K562 (cell line): ENCODE measurements at regions not wholly inside any gene's neighbourhood (a gene's known extent, or its start where the extent isn't known, plus 50 kb on each side); places are given as distances from the start of the nearest gene placed in this dataset.

ENCODE experiments used
- ATAC-seq: fragments of 200-7000 bp; cut with Tn5 transposase; 3 replicates; pipeline ENCODE4 v1.9.1; 2020; ENCODE audit warnings: moderate library complexity
- BruUV-seq: library from RNA; stranded (reverse); fragments of 400-500 nt; replicated peaks from 2 replicates; lab custom pipeline; 2021; lab: Mats Ljungman, UMichigan
- CTCF ChIA-PET: fragments of 300-600 bp; formaldehyde crosslinking; extraction: SDS; loops from one replicate; lab custom pipeline; 2021; ENCODE audit warnings: low intra/inter-chr PET ratio; lab: Yijun Ruan, JAX
- POLR2A ChIA-PET: fragments of 300-600, 350-650 bp; sonication (Branson Sonifier 250); formaldehyde crosslinking; extraction: SDS; loops from one replicate; lab custom pipeline; 2021; ENCODE audit warnings: antibody characterized with exemption, inconsistent platforms; lab: Yijun Ruan, JAX
- DNase-seq, 4 experiments: peaks; one replicate each; pipeline versions ENCODE4 v3.0.0 to v3.0.0-alpha.2; 2011 to 2018; ENCODE audit warnings: low spot score in 3 of 4, mixed read lengths in 3 of 4; ENCODE audit errors: extremely low read depth in 1 of 4
- FAIRE-seq: peaks from 2 replicates; lab custom pipeline; 2011; peaks lifted over from hg19 to GRCh38; lab: Jason Lieb, UNC
- H2AFZ ChIP-seq: 2 replicates; pipeline ENCODE4 v1.6.0; 2011; ENCODE audit warnings: low read depth, low read length, control low read depth, inconsistent platforms
- H3K27ac ChIP-seq: fragments of 200-600 bp; 3 replicates; pipeline ENCODE4 v1.8.0; 2011; ENCODE audit warnings: low read depth, mild to moderate bottlenecking, control low read depth, inconsistent platforms, low read length, moderate library complexity, mixed read lengths; ENCODE audit errors: extremely low read depth
- H3K27me3 ChIP-seq, 2 experiments: fragments of 300-600 bp in 1 of 2; 2 replicates in 1 of 2; 3 replicates in 1 of 2; pipeline versions ENCODE4 v1.6.0 to v1.8.0; 2011; ENCODE audit warnings: inconsistent platforms in 2 of 2, low read length in 2 of 2, mild to moderate bottlenecking in 1 of 2, mixed read lengths in 1 of 2, moderate library complexity in 1 of 2; ENCODE audit not compliant: control insufficient read depth in 2 of 2, insufficient read depth in 2 of 2
- H3K36me3 ChIP-seq: fragments of 300-600 bp; 3 replicates; pipeline ENCODE4 v1.8.0; 2011; ENCODE audit warnings: mild to moderate bottlenecking, low read length, inconsistent platforms; ENCODE audit not compliant: control insufficient read depth, insufficient read depth
- H3K4me1 ChIP-seq, 2 experiments: fragments of 200-600 bp in 1 of 2; replicated peaks in 1 of 2; 2 replicates in 1 of 2; 3 replicates in 1 of 2; pipeline versions ENCODE4 v1.5.1 to v1.8.0; 2011; ENCODE audit warnings: inconsistent platforms in 2 of 2, low read length in 2 of 2, mild to moderate bottlenecking in 1 of 2, mixed read lengths in 1 of 2, moderate library complexity in 1 of 2; ENCODE audit not compliant: control insufficient read depth in 2 of 2, insufficient read depth in 2 of 2
- H3K4me2 ChIP-seq: 2 replicates; pipeline ENCODE4 v1.6.1; 2011; ENCODE audit warnings: low read length, control low read depth, inconsistent platforms, mixed read lengths; ENCODE audit not compliant: insufficient read depth
- H3K4me3 ChIP-seq: fragments of 200-600 bp; sonication (generic), shearing (Covaris generic); 2 replicates; pipeline ENCODE4 v1.5.1; 2016; ENCODE audit warnings: control low read depth, inconsistent platforms
- H3K79me2 ChIP-seq: fragments of 200-600 bp; 3 replicates; pipeline ENCODE4 v1.8.0; 2011; ENCODE audit warnings: low read length, inconsistent platforms; ENCODE audit not compliant: control insufficient read depth, insufficient read depth
- H3K9ac ChIP-seq, 2 experiments: 2 replicates each; pipeline versions ENCODE4 v1.6.0 to v1.6.1; 2011; ENCODE audit warnings: low read depth in 2 of 2, low read length in 2 of 2, control low read depth in 1 of 2, inconsistent platforms in 1 of 2, mild to moderate bottlenecking in 1 of 2, mixed read lengths in 1 of 2; ENCODE audit not compliant: insufficient read depth in 1 of 2
- H3K9me1 ChIP-seq: one replicate; pipeline ENCODE4 v1.6.0; 2011; ENCODE audit warnings: inconsistent platforms, mild to moderate bottlenecking, low read length, moderate library complexity; ENCODE audit not compliant: control insufficient read depth, insufficient read depth
- H3K9me3 ChIP-seq: replicated peaks from 2 replicates; pipeline ENCODE4 v1.5.1; 2011; ENCODE audit warnings: low read depth, low read length, inconsistent platforms; ENCODE audit not compliant: control insufficient read depth, insufficient read depth
- H4K20me1 ChIP-seq: replicated peaks from 2 replicates; pipeline ENCODE4 v1.6.1; 2011; ENCODE audit warnings: low read length, inconsistent platforms, mixed read lengths; ENCODE audit not compliant: control insufficient read depth, insufficient read depth
- CC2D1A ChIP-seq: fragments of 450-650 bp; IDR thresholded peaks from 2 replicates; pipeline ENCODE4 v1.6.1; 2017; ENCODE audit warnings: mild to moderate bottlenecking
- CREBBP ChIP-seq: IDR thresholded peaks from one replicate; pipeline ENCODE4 v1.6.1; 2012; ENCODE audit warnings: low read depth, mild to moderate bottlenecking, control low read depth, inconsistent platforms, low read length
- E2F3 ChIP-seq: fragments of 250-450 bp; sonication (Bioruptor Pico); IDR thresholded peaks from 2 replicates; pipeline ENCODE4 v1.4.0; 2020; ENCODE audit warnings: mild to moderate bottlenecking
- GTF2F1 ChIP-seq: IDR thresholded peaks from 2 replicates; pipeline ENCODE4 v1.6.1; 2011; ENCODE audit warnings: low read depth, low read length, improper control_type of control experiment
- HBP1 ChIP-seq: fragments of 450-650 bp; formaldehyde crosslinking; IDR thresholded peaks from 2 replicates; pipeline ENCODE4 v1.4.0; 2022; ENCODE audit warnings: missing genetic modification characterization
- KDM5B ChIP-seq: fragments of 200-600 bp; sonication (generic); IDR thresholded peaks from 2 replicates; pipeline ENCODE4 v1.6.1; 2012; ENCODE audit warnings: low read depth, mild to moderate bottlenecking, moderate library complexity, low read length, control low read depth, inconsistent platforms; ENCODE audit not compliant: insufficient replicate concordance
- NCOR1 ChIP-seq: fragments of 450-650 bp; IDR thresholded peaks from 2 replicates; pipeline ENCODE4 v1.6.1; 2016; ENCODE audit warnings: mild to moderate bottlenecking, moderate library complexity
- NFYB ChIP-seq: IDR thresholded peaks from 2 replicates; pipeline ENCODE4 v1.6.1; 2011; ENCODE audit warnings: mild to moderate bottlenecking, moderate library complexity; ENCODE audit not compliant: insufficient read length; ENCODE audit errors: extremely low read depth
- PHB ChIP-seq: fragments of 250-450 bp; sonication (Bioruptor Pico); IDR thresholded peaks from 2 replicates; pipeline ENCODE4 v1.5.0; 2021
- RBM34 ChIP-seq: fragments of 200-400 bp; formaldehyde crosslinking; IDR thresholded peaks from 2 replicates; pipeline ENCODE4 v1.6.1; 2018; ENCODE audit warnings: low read length, borderline replicate concordance; ENCODE audit not compliant: insufficient read depth
- SIN3A ChIP-seq, 2 experiments: fragments of 150-350 bp in 1 of 2; IDR thresholded peaks; 2 replicates each; pipeline ENCODE4 v1.6.1; 2011 to 2016; ENCODE audit warnings: borderline replicate concordance in 2 of 2, low read depth in 2 of 2, low read length in 2 of 2, mild to moderate bottlenecking in 2 of 2, moderate library complexity in 2 of 2; ENCODE audit not compliant: control insufficient read depth in 1 of 2
- ZNF134 ChIP-seq: fragments of 250-450 bp; sonication (Bioruptor Pico); conservative IDR thresholded peaks from 2 replicates; pipeline ENCODE4 v1.4.0; 2020
- ZNF77 ChIP-seq: fragments of 250-450 bp; sonication (Bioruptor Pico); IDR thresholded peaks from 2 replicates; pipeline ENCODE4 v1.5.0; 2020
- WGBS: fragments of 100-300 bp; shearing (Covaris generic); methylation state at CpG from one replicate; pipeline ENCODE4 v1.1.6; 2016; ENCODE audit warnings: low coverage, mixed read lengths; ENCODE audit not compliant: insufficient coverage; ENCODE audit errors: missing lambda C conversion rate; 5-methylcytosine and 5-hydroxymethylcytosine counted together
- in situ Hi-C: fragments of 300-500 bp; cut with MboI; formaldehyde crosslinking; loops from 4 replicates; pipeline ENCODE4 v1.15.0; 2018; ENCODE audit warnings: inconsistent platforms, mixed read lengths
- intact Hi-C: fragments of 100-400 bp; cut with micrococcal nuclease; formaldehyde crosslinking; loops from 2 replicates; pipeline ENCODE4 v1.14.2; 2022
- TF ChIP-seq, protein P1 (sequence below): fragments of 450-650 bp; IDR thresholded peaks from 2 replicates; pipeline ENCODE4 v1.6.1; 2014; ENCODE audit warnings: low read depth, mild to moderate bottlenecking, moderate library complexity, borderline replicate concordance
- TF ChIP-seq, protein P2 (sequence below): fragments of 250-450 bp; sonication (Bioruptor Pico); IDR thresholded peaks from 2 replicates; pipeline ENCODE4 v1.9.0; 2021; ENCODE audit warnings: mild to moderate bottlenecking, inconsistent platforms
- TF ChIP-seq, protein P3 (sequence below): fragments of 200-400 bp; formaldehyde crosslinking; IDR thresholded peaks from 2 replicates; pipeline ENCODE4 v1.6.1; 2017; ENCODE audit warnings: mild to moderate bottlenecking, low read depth, low read length, moderate library complexity

DNA sequence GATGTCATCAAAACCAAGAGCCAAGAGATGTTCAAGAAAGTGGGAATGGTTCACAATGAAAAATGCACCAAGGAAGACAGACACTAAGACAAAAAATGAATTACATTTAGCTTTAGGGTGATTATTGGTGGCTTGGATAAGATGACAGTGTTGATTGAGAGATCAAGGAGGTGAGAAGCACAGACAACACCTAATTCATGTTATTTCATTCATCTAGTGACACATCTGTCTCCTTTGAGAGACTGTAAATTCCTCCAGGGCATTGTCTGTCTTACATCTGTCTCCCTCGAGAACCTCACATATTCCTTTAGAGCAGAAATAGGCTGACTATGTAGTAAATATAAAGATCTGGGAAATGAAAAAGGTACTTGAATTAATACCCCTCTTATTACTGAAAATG, 94.2 kb upstream of the SMIM31 start:
- H3K4me3 ChIP-seq = no peak overlapping the region
- CTCF ChIA-PET = no interaction called here
- no peaks in the 10 kb centered on the region for H3K9me3 ChIP-seq
- TF ChIP-seq, protein P1, sequence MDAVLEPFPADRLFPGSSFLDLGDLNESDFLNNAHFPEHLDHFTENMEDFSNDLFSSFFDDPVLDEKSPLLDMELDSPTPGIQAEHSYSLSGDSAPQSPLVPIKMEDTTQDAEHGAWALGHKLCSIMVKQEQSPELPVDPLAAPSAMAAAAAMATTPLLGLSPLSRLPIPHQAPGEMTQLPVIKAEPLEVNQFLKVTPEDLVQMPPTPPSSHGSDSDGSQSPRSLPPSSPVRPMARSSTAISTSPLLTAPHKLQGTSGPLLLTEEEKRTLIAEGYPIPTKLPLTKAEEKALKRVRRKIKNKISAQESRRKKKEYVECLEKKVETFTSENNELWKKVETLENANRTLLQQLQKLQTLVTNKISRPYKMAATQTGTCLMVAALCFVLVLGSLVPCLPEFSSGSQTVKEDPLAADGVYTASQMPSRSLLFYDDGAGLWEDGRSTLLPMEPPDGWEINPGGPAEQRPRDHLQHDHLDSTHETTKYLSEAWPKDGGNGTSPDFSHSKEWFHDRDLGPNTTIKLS = no peak
- TF ChIP-seq GTF2F1 = no peak
- no peak for TF ChIP-seq CREBBP
- no peak for TF ChIP-seq ZNF77 (CRISPR knock-in tag)
- TF ChIP-seq SIN3A (IDR thresholded peaks at IDR 0.05; ENCODE audit: borderline replicate concordance in 2 of 2, control insufficient read depth in 1 of 2, low read depth in 2 of 2, low read length in 2 of 2) = no peak
- TF ChIP-seq HBP1 (CRISPR knock-in tag) = no peak
- TF ChIP-seq RBM34 = no peak
- no peak for TF ChIP-seq CC2D1A
- no peak for TF ChIP-seq E2F3 (CRISPR knock-in tag)
- TF ChIP-seq KDM5B = no peak
- no peak for TF ChIP-seq NFYB
- no peak for TF ChIP-seq PHB (CRISPR knock-in tag)
- no peak for TF ChIP-seq NCOR1
- TF ChIP-seq, protein P2, sequence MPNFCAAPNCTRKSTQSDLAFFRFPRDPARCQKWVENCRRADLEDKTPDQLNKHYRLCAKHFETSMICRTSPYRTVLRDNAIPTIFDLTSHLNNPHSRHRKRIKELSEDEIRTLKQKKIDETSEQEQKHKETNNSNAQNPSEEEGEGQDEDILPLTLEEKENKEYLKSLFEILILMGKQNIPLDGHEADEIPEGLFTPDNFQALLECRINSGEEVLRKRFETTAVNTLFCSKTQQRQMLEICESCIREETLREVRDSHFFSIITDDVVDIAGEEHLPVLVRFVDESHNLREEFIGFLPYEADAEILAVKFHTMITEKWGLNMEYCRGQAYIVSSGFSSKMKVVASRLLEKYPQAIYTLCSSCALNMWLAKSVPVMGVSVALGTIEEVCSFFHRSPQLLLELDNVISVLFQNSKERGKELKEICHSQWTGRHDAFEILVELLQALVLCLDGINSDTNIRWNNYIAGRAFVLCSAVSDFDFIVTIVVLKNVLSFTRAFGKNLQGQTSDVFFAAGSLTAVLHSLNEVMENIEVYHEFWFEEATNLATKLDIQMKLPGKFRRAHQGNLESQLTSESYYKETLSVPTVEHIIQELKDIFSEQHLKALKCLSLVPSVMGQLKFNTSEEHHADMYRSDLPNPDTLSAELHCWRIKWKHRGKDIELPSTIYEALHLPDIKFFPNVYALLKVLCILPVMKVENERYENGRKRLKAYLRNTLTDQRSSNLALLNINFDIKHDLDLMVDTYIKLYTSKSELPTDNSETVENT = no peak
- TF ChIP-seq ZNF134 (CRISPR knock-in tag) = no peak
- TF ChIP-seq, protein P3, sequence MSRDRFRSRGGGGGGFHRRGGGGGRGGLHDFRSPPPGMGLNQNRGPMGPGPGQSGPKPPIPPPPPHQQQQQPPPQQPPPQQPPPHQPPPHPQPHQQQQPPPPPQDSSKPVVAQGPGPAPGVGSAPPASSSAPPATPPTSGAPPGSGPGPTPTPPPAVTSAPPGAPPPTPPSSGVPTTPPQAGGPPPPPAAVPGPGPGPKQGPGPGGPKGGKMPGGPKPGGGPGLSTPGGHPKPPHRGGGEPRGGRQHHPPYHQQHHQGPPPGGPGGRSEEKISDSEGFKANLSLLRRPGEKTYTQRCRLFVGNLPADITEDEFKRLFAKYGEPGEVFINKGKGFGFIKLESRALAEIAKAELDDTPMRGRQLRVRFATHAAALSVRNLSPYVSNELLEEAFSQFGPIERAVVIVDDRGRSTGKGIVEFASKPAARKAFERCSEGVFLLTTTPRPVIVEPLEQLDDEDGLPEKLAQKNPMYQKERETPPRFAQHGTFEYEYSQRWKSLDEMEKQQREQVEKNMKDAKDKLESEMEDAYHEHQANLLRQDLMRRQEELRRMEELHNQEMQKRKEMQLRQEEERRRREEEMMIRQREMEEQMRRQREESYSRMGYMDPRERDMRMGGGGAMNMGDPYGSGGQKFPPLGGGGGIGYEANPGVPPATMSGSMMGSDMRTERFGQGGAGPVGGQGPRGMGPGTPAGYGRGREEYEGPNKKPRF = no peak
- intact Hi-C loops = no loop called here
- no peaks in the 10 kb centered on the region for H3K27me3 ChIP-seq
- DNase-seq (no peak), FAIRE-seq (no peak), ATAC-seq (no peak)
- no peaks in the 10 kb centered on the region for H3K9me1 ChIP-seq
- no peaks in the 10 kb centered on the region for H4K20me1 ChIP-seq
- no peaks in the 10 kb centered on the region for H3K36me3 ChIP-seq
- H3K27ac ChIP-seq = no peak overlapping the region
- no peak overlapping the region for H3K9ac ChIP-seq
- WGBS = 0% methylated on average over 1 of the region's 1 CpG
- POLR2A ChIA-PET = no interaction called here
- no peaks in the 10 kb centered on the region for H3K4me1 ChIP-seq
- H3K79me2 ChIP-seq = no peaks in the 10 kb centered on the region
- no TSS peak for BruUV-seq
- H3K4me2 ChIP-seq = no peak overlapping the region
- in situ Hi-C loops = no loop called here
- no peak overlapping the region for H2AFZ ChIP-seq
